Tibial nerve (tissue), 4 donors: ENCODE measurements at regions not wholly inside any gene's neighbourhood (a gene's known extent, or its start where the extent isn't known, plus 50 kb on each side); places are given as distances from the start of the nearest gene placed in this dataset.

ENCODE experiments used
- DNase-seq, 2 donors: peaks; one replicate each; pipeline ENCODE4 v3.0.0-alpha.2; 2019; ENCODE audit warnings: low spot score in 2 of 2
- H3K27ac ChIP-seq, 4 donors: fragments of 200-600 bp; sonication (generic) in 3 of 4; one replicate each; pipeline ENCODE4 v1.5.1; 2017 to 2019; ENCODE audit warnings: mild to moderate bottlenecking in 1 of 4
- H3K27me3 ChIP-seq, 2 donors: fragments of 200-600 bp; sonication (generic) in 1 of 2; one replicate each; pipeline versions ENCODE4 v1.5.1 to v1.6.0; 2017 to 2019
- H3K36me3 ChIP-seq, 3 donors: fragments of 200-600 bp; sonication (generic); one replicate each; pipeline ENCODE4 v1.5.1; 2018 to 2019
- H3K4me1 ChIP-seq, 4 donors: fragments of 200-600 bp; sonication (generic) in 3 of 4; one replicate each; pipeline ENCODE4 v1.5.1; 2017 to 2019
- H3K4me3 ChIP-seq, 4 donors: fragments of 200-600 bp; sonication (generic) in 3 of 4; one replicate each; pipeline ENCODE4 v1.5.1; 2017 to 2019; ENCODE audit warnings: mild to moderate bottlenecking in 1 of 4, moderate library complexity in 1 of 4
- H3K9me3 ChIP-seq, 4 donors: fragments of 200-600 bp; sonication (generic) in 3 of 4; one replicate each; pipeline ENCODE4 v1.5.1; 2017 to 2019
- CTCF ChIP-seq, 5 experiments: fragments of 200-600 bp in 3 of 5; fragments of 450-650 bp in 2 of 5; sonication (generic) in 3 of 5; IDR thresholded peaks; one replicate each; pipeline ENCODE4 v1.5.1; 2016 to 2019; ENCODE audit warnings: antibody characterized with exemption in 5 of 5, mild to moderate bottlenecking in 3 of 5, moderate library complexity in 2 of 5
- EP300 ChIP-seq, 2 donors: sonication (generic); formaldehyde crosslinking; IDR thresholded peaks; one replicate each; pipeline ENCODE4 v1.6.1; 2017; ENCODE audit warnings: antibody characterized with exemption in 2 of 2, mild to moderate bottlenecking in 1 of 2
- POLR2A ChIP-seq, 2 donors: fragments of 450-650 bp; IDR thresholded peaks; one replicate each; pipeline ENCODE4 v1.6.1; 2017; ENCODE audit warnings: antibody characterized with exemption in 2 of 2, mild to moderate bottlenecking in 2 of 2, moderate library complexity in 2 of 2
- WGBS, 2 donors: methylation state at CpG; one replicate each; pipeline ENCODE4 v1.1.5; 2018; 5-methylcytosine and 5-hydroxymethylcytosine counted together

GRCh38 chr10:65723525-65723924, 1202.3 kb upstream of the LRRTM3 start:
- no peak overlapping the region for H3K27ac ChIP-seq
- H3K4me3 ChIP-seq, result no peak overlapping the region
- DNase-seq, result no peak
- WGBS, 2 donors, result 69 to 90% methylated on average over 6 of the region's 6 CpGs
- H3K27me3 ChIP-seq, result no peaks in the 10 kb centered on the region
- H3K9me3 ChIP-seq, result no peaks in the 10 kb centered on the region
- H3K36me3 ChIP-seq, result no peaks in the 10 kb centered on the region
- no peak for TF ChIP-seq CTCF (IDR thresholded peaks at IDR 0.05)
- no peak for TF ChIP-seq POLR2A (IDR thresholded peaks at IDR 0.05)
- TF ChIP-seq EP300 (IDR thresholded peaks at IDR 0.05), result no peak
- H3K4me1 ChIP-seq, result no peaks in the 10 kb centered on the region

- Histone ChIP-seq H3K4me3 (no peak overlapping the region), H3K27me3 (no peaks in the 10 kb centered on the region), H3K27ac (no peak overlapping the region), H3K4me1 (no peaks in the 10 kb centered on the region), H3K36me3 (no peaks in the 10 kb centered on the region), H3K9me3 (no peaks in the 10 kb centered on the region)
- TF ChIP-seq EP300 (IDR thresholded peaks at IDR 0.05), result no peak
- TF ChIP-seq CTCF (IDR thresholded peaks at IDR 0.05), result no peak
- TF ChIP-seq POLR2A (IDR thresholded peaks at IDR 0.05), result no peak
- no peak for DNase-seq
- WGBS, 2 donors, result 83 to 84% methylated on average over 2 of the region's 2 CpGs
Measured at GRCh38 chr10:65735382-65735781, 1190.5 kb upstream of the LRRTM3 start.

DNA sequence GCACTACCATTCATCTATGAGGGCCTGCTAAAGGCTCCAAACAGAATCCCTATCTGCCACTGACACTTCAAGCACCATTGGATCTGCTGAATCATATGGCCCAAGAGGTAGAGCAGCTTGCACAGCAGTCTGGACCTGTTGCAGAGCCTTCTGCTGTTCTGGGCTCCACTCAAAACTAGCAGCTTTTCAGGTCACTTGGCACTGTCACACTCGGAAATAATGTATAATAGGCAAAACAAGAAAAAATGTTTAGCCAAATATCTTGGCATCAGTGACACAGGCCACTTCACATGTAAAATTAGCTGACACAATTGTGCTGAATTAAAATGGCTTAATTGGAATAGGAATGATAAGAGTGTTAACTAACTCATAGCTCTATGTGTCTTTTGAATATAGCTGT, 1182.9 kb upstream of the LRRTM3 start:
- Histone ChIP-seq H3K27ac (no peak overlapping the region), H3K4me3 (no peak overlapping the region), H3K27me3 (no peaks in the 10 kb centered on the region), H3K36me3 (no peaks in the 10 kb centered on the region), H3K9me3 (no peaks in the 10 kb centered on the region), H3K4me1 (no peaks in the 10 kb centered on the region)
- no peak for DNase-seq
- no peak for TF ChIP-seq CTCF (IDR thresholded peaks at IDR 0.05)
- TF ChIP-seq EP300 (IDR thresholded peaks at IDR 0.05), result no peak
- no peak for TF ChIP-seq POLR2A (IDR thresholded peaks at IDR 0.05)
- 69 to 71% methylated on average over 1 of the region's 1 CpG for WGBS, 2 donors

DNA sequence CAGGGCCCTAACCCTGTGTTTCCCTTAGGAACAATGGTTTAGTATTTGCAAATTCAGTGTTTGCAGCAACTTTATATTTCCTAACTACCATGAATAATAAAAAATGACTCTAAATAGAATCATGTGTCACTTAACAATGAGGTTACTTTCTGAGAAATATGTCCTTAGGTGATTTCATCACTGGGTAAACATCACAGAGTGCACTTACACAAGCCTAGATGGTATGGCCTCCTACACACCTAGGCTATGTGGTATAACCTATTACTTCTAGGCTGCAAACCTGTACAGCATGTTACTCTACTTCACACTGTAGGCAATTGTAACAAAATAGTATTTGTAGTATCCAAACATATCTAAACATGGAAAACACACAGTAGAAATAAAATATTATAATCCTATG, 1174.6 kb upstream of the LRRTM3 start:
- Histone ChIP-seq H3K4me3 (no peak overlapping the region), H3K27me3 (no peaks in the 10 kb centered on the region), H3K27ac (no peak overlapping the region), H3K9me3 (no peaks in the 10 kb centered on the region), H3K4me1 (no peaks in the 10 kb centered on the region), H3K36me3 (no peaks in the 10 kb centered on the region)
- TF ChIP-seq CTCF (IDR thresholded peaks at IDR 0.05) (no peak), EP300 (IDR thresholded peaks at IDR 0.05) (no peak), POLR2A (IDR thresholded peaks at IDR 0.05) (no peak)
- DNase-seq, result no peak

DNA sequence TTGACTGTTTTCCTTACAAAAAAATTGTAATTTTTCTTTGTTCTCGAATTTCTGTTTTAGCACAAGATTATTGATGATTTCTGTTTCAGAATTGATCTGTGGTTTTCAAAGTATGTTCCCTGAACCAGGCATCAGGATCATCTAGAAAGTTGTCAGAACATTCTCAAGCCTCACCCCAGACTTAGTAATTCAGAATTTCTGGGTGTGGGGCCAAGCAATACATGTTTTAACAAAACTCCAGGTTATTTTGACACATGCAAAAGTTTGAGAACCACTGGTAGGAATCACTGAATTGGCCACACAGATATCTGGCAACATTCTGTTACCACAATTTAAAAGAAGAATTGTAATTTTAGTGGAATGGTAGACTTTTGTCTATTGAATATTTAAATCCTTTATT, 1173.9 kb upstream of the LRRTM3 start:
- Histone ChIP-seq H3K27me3 (no peaks in the 10 kb centered on the region), H3K4me1 (no peaks in the 10 kb centered on the region), H3K27ac (no peak overlapping the region), H3K4me3 (no peak overlapping the region), H3K36me3 (no peaks in the 10 kb centered on the region), H3K9me3 (no peaks in the 10 kb centered on the region)
- TF ChIP-seq POLR2A (IDR thresholded peaks at IDR 0.05) (no peak), EP300 (IDR thresholded peaks at IDR 0.05) (no peak), CTCF (IDR thresholded peaks at IDR 0.05) (no peak)
- 80 to 86% methylated on average over 1 of the region's 1 CpG for WGBS, 2 donors
- DNase-seq, result no peak
